CD4-positive, alpha-beta T cell (primary cell): ENCODE measurements at regions not wholly inside any gene's neighbourhood (a gene's known extent, or its start where the extent isn't known, plus 50 kb on each side); places are given as distances from the start of the nearest gene placed in this dataset.

Experiments used
- ATAC-seq: fragments of 200-7000 bp; cut with Tn5 transposase; one replicate; pipeline ENCODE4 v1.10.0; 2022; ENCODE audit warnings: mild to moderate bottlenecking; ENCODE audit not compliant: poor library complexity
- CTCF ChIA-PET: fragments of 350-600 bp; sonication (Branson Sonifier 250); formaldehyde crosslinking; loops from one replicate; lab custom pipeline; 2021; ENCODE audit warnings: antibody characterized with exemption, inconsistent platforms; lab: Charles Lee
- POLR2A ChIA-PET: fragments of 350-600 bp; sonication (Branson Sonifier 250); formaldehyde crosslinking; loops from one replicate; lab custom pipeline; 2021; ENCODE audit warnings: antibody characterized with exemption, inconsistent platforms; lab: Charles Lee
- DNase-seq, 14 experiments: peaks; one replicate each; pipeline ENCODE4 v3.0.0-alpha.2; 2013 to 2020; ENCODE audit warnings: mixed read lengths in 2 of 14
- H3K27ac ChIP-seq, 2 donors: one replicate each; pipeline versions ENCODE4 v1.5.1 to v1.7.0; 2013; ENCODE audit warnings: low read length in 2 of 2, low read depth in 1 of 2, mild to moderate bottlenecking in 1 of 2
- H3K27me3 ChIP-seq, 2 experiments: 1 replicate in 1 of 2; 2 replicates in 1 of 2; pipeline versions ENCODE4 v1.6.1 to v1.7.0; 2013; ENCODE audit warnings: low read length in 2 of 2, control low read depth in 1 of 2, mild to moderate bottlenecking in 1 of 2, moderate library complexity in 1 of 2; ENCODE audit not compliant: insufficient read depth in 2 of 2, control insufficient read depth in 1 of 2
- H3K36me3 ChIP-seq: one replicate; pipeline ENCODE4 v1.6.1; 2013; ENCODE audit warnings: low read length, control low read depth; ENCODE audit not compliant: insufficient read depth
- H3K4me1 ChIP-seq: one replicate; pipeline ENCODE4 v1.6.1; 2013; ENCODE audit warnings: low read length, control low read depth; ENCODE audit not compliant: insufficient read depth
- H3K4me3 ChIP-seq: one replicate; pipeline ENCODE4 v1.5.1; 2013; ENCODE audit warnings: mild to moderate bottlenecking, low read length, moderate library complexity
- H3K9me3 ChIP-seq, 2 experiments: 1 replicate in 1 of 2; 2 replicates in 1 of 2; pipeline versions ENCODE4 v1.6.1 to v1.7.0; 2013; ENCODE audit warnings: low read length in 2 of 2, mild to moderate bottlenecking in 2 of 2, control low read depth in 1 of 2, moderate library complexity in 1 of 2; ENCODE audit not compliant: control insufficient read depth in 1 of 2, insufficient read depth in 1 of 2
- H3K27ac Mint-ChIP-seq: one replicate; pipeline ENCODE4 v1.8.0; 2020; ENCODE audit warnings: mixed read lengths
- H3K27me3 Mint-ChIP-seq: one replicate; pipeline ENCODE4 v1.8.0; 2021; ENCODE audit warnings: mixed read lengths
- H3K36me3 Mint-ChIP-seq: one replicate; pipeline ENCODE4 v1.8.0; 2021; ENCODE audit warnings: low read depth, mixed read lengths
- H3K4me1 Mint-ChIP-seq: one replicate; pipeline ENCODE4 v1.8.0; 2021; ENCODE audit warnings: low read depth, mixed read lengths
- H3K4me3 Mint-ChIP-seq: one replicate; pipeline ENCODE4 v1.8.0; 2020; ENCODE audit warnings: mild to moderate bottlenecking, mixed read lengths
- H3K9me3 Mint-ChIP-seq: one replicate; pipeline ENCODE4 v1.8.0; 2020; ENCODE audit warnings: mixed read lengths
- intact Hi-C, 2 experiments: fragments of 100-400 bp; cut with DNase I in 1 of 2; cut with micrococcal nuclease in 1 of 2; formaldehyde crosslinking; loops; one replicate each; pipeline versions ENCODE4 v1.15.1 to v1.9.0; 2023 to 2025; cut with DNase I, micrococcal nuclease
- TF ChIP-seq, protein P1 (sequence below): fragments of 200-600 bp; IDR thresholded peaks from one replicate; pipeline ENCODE4 v1.8.0; 2022; ENCODE audit warnings: antibody characterized with exemption, mild to moderate bottlenecking

DNA sequence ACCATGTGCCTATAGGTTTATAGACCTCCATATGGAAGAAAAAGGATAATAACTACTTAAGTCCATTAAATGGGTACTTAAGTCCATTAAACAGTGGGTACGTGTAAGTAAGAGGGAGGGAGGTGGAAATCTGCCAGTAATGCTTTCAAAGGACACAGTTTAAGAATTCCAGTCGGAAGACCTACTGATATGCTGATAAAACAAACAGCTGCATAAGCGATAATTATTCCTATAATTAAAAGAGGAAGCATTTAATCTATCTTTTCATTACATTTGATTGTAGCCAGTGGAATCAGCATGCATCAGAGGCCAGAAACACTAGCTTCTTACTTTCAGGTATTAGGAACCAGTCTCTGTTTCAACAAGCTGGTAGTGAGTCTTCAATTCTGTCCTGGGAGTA, 96.4 kb upstream of the DDX18 start:
- Mint-ChIP-seq H3K27me3 (peaks cover 6% of the 10 kb centered on the region), H3K27ac (no peak overlapping the region), H3K9me3 (peaks cover 2% of the 10 kb centered on the region), H3K4me1 (no peaks in the 10 kb centered on the region), H3K36me3 (no peaks in the 10 kb centered on the region), H3K4me3 (no peak overlapping the region)
- no peaks in the 10 kb centered on the region for H3K9me3 ChIP-seq
- ATAC-seq (no peak), DNase-seq (no peak)
- no peak overlapping the region for H3K4me3 ChIP-seq
- no peaks in the 10 kb centered on the region for H3K36me3 ChIP-seq
- ChIA-PET CTCF (no interaction called here), POLR2A (no interaction called here)
- no peak overlapping the region for H3K27ac ChIP-seq
- intact Hi-C loops = no loop called here
- TF ChIP-seq, protein P1, sequence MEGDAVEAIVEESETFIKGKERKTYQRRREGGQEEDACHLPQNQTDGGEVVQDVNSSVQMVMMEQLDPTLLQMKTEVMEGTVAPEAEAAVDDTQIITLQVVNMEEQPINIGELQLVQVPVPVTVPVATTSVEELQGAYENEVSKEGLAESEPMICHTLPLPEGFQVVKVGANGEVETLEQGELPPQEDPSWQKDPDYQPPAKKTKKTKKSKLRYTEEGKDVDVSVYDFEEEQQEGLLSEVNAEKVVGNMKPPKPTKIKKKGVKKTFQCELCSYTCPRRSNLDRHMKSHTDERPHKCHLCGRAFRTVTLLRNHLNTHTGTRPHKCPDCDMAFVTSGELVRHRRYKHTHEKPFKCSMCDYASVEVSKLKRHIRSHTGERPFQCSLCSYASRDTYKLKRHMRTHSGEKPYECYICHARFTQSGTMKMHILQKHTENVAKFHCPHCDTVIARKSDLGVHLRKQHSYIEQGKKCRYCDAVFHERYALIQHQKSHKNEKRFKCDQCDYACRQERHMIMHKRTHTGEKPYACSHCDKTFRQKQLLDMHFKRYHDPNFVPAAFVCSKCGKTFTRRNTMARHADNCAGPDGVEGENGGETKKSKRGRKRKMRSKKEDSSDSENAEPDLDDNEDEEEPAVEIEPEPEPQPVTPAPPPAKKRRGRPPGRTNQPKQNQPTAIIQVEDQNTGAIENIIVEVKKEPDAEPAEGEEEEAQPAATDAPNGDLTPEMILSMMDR = no peak
- no peaks in the 10 kb centered on the region for H3K4me1 ChIP-seq
- no peaks in the 10 kb centered on the region for H3K27me3 ChIP-seq

DNA sequence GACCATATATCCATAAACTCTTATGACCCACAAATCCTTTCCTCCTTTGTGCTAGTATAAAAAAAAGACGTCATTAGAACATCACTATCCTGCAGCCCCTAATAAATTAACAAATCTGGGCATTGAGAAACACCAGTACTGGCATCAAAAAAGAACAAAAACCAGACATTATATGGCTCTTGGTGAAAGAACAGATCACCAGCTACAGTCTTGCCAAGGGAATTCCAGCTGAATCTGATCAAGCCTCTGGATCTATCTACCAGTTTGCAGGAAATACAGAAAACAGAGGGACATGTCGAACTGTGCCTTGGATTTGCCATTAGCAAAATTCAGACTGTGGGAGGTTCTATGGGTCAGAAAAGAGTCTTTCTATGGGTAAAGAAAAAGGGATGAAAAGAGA, 93.7 kb upstream of the DDX18 start:
- Mint-ChIP-seq H3K27me3 (peaks cover 6% of the 10 kb centered on the region), H3K9me3 (peaks cover 4% of the 10 kb centered on the region), H3K27ac (no peak overlapping the region), H3K4me3 (no peak overlapping the region), H3K4me1 (no peaks in the 10 kb centered on the region), H3K36me3 (no peaks in the 10 kb centered on the region)
- POLR2A ChIA-PET = no interaction called here
- TF ChIP-seq, protein P1 = no peak
- no peak for ATAC-seq
- no peaks in the 10 kb centered on the region for H3K36me3 ChIP-seq
- H3K9me3 ChIP-seq = no peaks in the 10 kb centered on the region
- CTCF ChIA-PET = no interaction called here
- intact Hi-C loops = no loop called here
- no peak for DNase-seq
- no peak overlapping the region for H3K27ac ChIP-seq
- H3K4me1 ChIP-seq = no peaks in the 10 kb centered on the region
- H3K4me3 ChIP-seq = no peak overlapping the region
- H3K27me3 ChIP-seq = no peaks in the 10 kb centered on the region

DNA sequence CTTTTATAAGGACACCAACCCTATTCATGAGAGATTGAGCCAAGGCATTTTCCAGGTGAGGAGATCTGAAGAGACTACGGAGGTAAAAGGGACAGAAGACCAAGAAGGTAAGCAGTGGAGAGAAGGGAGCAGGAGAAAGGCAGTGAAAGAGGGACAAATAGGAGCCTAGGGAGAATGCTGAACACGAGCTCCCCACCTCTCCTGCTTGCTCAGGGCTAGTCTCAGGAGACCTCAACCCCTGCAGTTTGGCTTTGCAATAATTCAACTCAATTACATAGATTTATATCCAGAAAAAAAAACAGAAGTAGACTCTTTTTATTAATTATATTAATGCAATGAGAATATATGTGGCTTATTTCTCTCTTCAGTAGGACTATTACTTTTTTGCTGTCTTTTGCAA, 91.0 kb upstream of the DDX18 start:
- peaks cover 4% of the 10 kb centered on the region for H3K9me3 Mint-ChIP-seq
- CTCF ChIA-PET = no interaction called here
- intact Hi-C loops = no loop called here

More for the DNA sequence above, 91.0 kb upstream of the DDX18 start:
- H3K9me3 ChIP-seq = no peaks in the 10 kb centered on the region
- peaks cover 6% of the 10 kb centered on the region for H3K27me3 Mint-ChIP-seq
- no peaks in the 10 kb centered on the region for H3K4me1 ChIP-seq
- H3K27me3 ChIP-seq = no peaks in the 10 kb centered on the region
- no peak overlapping the region for H3K27ac Mint-ChIP-seq
- ATAC-seq (no peak), DNase-seq (no peak)
- TF ChIP-seq, protein P1 = no peak
- no peak overlapping the region for H3K4me3 ChIP-seq
- H3K4me3 Mint-ChIP-seq = no peak overlapping the region
- H3K4me1 Mint-ChIP-seq = no peaks in the 10 kb centered on the region
- no peak overlapping the region for H3K27ac ChIP-seq
- H3K36me3 ChIP-seq = no peaks in the 10 kb centered on the region
- POLR2A ChIA-PET = no interaction called here
- H3K36me3 Mint-ChIP-seq = no peaks in the 10 kb centered on the region
